HG03457 (cell line): ENCODE measurements at regions not wholly inside any gene's neighbourhood (a gene's known extent, or its start where the extent isn't known, plus 50 kb on each side); places are given as distances from the start of the nearest gene placed in this dataset.
"Not testable (repeated sequence)": the region's sequence is repeated elsewhere in the genome, so short reads cannot be mapped to it uniquely, and the experiment has no call there.

ENCODE experiments used
- ATAC-seq: cut with Tn5 transposase; IDR thresholded peaks from one replicate; pipeline ENCODE4 v1.9.1; 2021; ENCODE audit warnings: moderate number of reproducible peaks; ENCODE audit not compliant: unreplicated experiment

DNA sequence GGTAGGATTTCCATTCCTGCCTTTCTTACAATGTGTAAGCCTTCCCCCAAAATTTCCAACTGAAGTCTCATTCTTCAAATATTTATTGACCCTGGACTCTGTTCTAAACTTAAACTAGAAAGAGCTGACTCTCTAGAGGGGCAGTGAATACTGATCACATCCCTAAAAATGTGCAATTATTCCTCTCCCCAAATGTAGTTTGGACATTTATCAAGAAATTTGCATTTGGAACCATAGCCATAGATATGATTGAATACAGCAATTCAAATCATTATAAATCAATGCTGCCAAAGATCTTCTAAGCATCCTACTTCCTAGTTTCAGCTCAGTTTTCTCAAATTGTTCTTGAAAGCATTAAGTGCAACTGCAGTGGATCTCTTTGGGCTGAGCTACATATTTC is 525.7 kb downstream of the RAB28 start:
- ATAC-seq, result no peak

DNA sequence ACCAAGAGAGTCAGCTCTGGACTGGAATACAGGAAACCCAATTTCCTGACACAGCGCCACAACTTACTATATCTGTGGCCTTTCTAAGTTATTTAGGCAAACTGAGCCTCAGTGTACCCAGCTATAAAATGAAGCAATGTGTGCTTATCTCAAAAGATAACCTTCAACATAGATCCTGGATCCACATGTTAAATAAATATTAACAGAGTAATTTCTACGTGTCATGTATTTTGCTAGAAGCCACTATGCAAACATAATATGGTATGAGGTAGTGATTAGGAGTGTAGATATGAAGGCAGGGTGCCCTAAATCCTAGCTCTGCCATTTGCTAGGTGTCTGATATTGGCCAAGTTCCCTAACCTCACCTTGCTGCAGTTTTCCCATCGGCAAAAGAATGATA is 527.0 kb downstream of the RAB28 start:
- no peak for ATAC-seq

- no peak for ATAC-seq
Observed at GRCh38 chr4:12956026-12956425, 528.1 kb downstream of the RAB28 start.

DNA sequence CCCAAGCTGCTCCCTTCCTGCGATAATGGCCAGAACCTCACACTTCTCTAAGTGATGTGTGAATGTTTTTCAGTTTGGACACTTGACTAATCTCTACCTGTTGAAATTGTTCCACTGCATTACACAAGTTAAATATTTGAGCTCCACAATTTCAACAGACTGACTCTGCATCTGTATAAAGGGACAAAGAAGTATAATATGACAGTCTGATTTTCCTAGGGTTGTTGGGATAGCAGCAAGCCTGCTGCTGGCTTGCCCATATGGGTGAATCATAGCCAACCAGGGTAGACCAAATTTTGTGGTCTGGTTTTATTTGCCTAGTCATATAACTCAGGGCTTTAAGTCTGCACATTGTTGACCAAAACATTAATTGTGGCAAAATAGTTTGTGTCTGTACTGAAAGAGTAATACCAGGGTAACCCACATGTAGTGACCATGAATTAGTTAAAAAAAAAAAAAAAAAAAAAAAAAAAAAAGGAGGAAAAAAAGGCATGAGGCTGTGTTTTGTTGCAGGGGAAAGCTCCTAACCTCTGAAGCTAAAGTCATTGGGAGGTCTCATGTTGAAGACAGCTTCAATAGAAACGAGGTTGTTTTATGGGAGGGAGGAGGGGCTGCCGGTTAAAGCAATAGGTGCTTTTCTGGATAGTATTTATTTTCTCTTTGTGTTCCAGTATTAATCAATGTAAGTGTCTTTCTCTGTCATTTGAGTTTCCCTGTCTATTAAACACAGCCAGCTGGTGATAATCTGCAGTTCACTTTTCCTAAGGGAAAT is 534.2 kb downstream of the RAB28 start:
- ATAC-seq, result no peak

GRCh38 chr4:12943069-12943468 is 541.1 kb downstream of the RAB28 start:
- ATAC-seq, result no peak

DNA sequence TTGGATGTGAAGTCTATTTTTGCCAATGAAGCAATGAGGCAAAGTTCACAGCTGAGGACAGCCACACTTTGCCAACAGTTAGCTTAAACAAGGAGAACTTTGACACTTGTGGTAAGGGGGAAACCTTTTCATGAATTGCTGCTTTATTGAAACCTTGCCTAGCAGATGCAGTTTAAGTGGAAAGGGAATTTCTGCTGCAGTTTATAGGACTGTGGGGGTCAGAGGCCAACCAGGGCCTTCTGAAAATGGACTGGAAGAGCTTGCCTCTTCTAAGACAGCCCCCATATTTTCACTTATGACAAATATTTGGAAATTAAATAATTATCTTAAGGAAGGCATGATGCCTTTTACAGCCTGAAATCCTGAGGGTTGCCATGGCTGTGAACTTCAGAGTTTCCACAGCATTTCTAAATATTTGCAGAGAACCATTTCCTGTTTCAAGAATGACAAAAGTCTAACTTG is 550.3 kb downstream of the RAB28 start:
- no peak for ATAC-seq

DNA sequence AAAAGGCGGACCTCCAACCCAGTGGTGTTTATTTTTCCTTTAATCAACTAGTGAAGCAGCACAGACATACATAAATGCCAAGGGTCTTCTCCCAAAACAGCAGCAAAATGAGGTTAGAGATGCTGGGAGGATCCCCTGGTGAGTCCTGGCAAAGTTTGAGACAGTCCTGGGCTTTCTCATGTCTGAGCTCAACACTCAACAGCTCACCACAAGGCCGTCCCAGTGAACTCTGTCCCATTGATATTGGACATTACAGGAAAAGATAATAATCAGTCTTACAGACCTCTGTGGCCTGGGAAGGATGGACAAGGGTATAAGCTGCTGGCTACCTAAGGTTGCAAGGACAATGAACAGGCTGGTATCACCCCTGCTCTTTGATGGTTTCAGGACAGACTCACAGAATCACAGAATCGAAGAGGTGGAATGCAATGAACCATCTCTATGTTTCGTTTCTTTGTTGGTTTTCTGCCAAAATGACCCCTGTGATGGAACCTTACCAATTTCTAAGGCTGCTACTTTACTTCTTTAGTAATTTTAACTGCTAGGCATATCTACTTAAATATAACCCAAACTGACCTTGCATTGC is 551.8 kb downstream of the RAB28 start:
- ATAC-seq, result no peak

DNA sequence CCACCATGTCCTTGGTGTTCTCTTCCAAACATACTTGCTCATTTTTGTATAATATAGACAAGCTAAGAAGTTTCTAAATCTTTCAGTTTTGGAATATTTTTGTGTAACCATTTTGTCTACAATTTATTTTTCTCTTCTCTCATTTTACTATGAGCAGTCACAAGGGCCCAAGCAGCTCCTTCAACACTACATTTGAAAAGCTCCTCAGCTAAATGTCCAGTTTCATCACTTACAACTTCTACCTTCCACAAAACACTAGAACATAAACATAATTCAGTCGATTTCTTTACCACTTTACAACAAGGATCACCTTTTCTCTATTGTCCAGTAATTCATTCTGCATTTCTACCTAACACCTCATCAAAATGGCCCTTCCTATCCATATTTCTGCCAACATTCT is 554.4 kb downstream of the RAB28 start:
- ATAC-seq, result no peak

DNA sequence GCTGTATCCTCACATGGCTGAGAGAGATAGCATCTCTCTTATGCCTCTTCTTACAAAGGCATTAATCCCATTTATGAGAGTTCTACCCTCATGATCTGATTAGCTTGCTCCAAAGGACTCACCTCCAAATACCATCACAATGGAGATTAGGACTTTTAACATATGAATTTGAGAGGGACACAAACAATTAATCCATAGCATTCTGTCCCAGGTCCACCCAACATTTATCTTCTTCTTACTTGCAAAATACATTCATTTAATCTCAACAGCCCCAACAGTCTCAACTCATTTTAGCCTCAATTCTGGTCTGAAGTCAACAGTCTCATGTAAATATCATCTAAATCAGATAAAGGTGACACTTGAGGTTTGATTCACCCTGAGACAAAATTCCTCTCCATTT is 555.4 kb downstream of the RAB28 start:
- no peak for ATAC-seq

DNA sequence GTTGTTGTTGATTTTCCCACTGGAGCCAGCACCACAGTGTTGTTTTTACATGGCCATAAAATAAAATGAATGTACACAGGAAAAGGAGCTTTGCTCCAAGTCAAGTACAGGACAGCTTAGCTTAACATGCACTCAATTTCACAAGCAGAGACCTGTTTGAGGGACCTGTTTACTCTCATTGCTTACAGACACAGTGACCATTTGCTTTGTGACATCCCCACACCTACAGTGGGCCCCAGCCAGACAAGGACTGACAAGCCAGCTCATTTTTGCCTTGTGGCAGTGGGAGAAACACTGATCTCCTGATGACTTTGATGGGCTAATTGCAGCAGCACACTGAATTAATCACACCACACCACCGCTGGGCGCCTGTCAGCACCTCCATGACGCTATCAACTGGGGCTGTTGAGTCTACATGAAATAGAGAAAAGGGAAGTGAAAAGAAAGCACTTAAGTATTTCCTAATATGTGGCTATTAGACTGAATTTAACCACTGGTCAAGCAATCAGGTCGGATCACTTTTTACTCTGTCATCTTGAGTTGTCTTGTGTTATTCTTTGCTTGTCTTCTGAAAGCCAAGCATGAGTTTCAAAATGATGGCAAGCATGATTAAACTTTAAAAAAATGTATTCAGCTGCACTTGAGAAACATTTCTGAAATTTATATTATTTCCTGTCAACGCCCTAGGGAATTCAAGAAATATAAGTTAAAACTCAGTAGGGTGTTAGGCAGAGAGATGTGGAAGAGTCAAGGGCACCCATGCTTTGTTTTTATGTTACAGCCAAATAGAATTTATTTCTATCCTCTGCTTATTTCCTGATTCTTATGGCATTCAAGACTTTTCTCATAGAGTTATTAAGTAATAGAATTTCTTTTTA is 557.7 kb downstream of the RAB28 start:
- no peak for ATAC-seq

DNA sequence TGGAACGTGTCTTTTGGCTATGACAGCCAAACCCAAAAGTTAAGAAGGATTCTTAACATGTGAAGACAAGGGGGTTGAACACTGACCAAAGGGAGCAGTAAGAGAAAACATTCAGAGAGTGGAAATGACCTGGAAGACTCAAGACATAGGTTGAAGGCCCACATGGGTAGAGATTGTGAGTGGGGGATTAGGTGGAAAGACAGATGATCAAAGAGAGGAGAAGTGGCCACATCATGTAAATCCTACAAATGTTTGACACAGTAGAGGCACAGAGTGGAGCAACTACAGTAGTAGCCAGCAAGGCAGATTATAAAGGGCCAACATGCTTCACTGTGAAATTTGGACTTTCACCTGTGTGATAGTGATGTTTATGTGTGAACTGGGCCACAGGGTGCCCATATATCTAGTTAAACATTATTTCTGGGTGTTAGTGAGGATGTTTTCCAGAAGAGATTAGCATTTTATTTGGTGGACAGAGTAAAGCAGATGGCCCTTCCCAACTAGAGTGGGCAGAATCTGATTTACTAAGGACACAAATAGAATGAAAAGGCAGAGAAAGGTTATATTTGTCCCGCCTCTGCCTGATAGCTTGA is 559.3 kb downstream of the RAB28 start:
- no peak for ATAC-seq

GRCh38 chr4:12924253-12924652 is 559.9 kb downstream of the RAB28 start:
- no peak for ATAC-seq

DNA sequence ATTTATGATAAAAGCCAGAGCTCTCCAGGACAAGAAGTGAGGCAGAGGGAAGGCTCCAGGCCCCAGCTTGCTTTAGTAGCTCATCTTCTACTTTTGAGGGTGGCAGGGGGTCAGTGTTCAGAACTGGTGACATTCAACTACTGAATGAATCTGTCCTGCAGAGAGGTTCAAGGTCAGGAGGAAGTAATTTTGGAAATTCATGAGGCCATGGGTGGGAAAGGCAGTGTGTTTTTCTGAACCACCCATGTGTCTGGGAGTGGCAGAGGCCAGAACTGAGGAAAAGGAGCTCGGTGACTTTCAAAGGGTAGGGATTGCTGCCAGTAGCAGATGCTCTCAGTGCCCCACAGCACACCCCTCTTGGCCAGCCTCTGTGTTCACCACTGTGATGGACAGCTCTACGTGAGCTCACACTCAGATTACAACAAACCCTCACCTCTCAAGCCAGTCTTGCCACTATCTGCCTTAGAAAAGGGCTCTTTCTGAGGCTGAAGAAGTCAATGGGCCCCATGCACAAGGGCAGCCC is 571.2 kb downstream of the RAB28 start:
- no peak for ATAC-seq

DNA sequence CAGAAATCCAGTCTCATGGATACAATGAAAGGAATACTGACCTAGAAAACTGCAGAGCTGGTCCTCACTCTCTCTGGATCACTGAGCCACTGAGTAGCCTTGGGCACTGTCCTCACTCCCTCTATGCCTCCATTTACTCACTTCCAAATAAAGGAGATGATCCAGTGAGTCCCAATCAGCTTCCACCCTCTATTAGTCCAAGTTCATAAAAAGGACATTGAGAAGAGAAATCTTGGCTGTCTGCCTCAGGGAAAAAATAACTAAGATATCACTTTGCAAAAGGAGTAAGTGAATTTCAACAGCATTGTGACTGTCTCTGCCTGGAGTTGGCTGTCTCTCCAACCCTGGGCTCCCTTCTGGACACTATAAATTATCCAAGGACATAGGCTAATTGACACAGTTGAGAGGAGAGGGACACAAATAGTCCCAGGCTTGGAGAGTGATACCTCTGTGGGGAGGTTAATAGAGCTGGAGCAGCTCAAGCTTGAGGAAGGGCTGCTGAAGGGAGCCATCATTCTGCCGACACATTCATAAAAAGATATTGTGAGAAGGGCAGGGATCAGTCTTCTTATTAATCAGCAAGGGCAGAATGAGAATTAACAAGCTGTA is 572.3 kb downstream of the RAB28 start:
- ATAC-seq, result no peak

DNA sequence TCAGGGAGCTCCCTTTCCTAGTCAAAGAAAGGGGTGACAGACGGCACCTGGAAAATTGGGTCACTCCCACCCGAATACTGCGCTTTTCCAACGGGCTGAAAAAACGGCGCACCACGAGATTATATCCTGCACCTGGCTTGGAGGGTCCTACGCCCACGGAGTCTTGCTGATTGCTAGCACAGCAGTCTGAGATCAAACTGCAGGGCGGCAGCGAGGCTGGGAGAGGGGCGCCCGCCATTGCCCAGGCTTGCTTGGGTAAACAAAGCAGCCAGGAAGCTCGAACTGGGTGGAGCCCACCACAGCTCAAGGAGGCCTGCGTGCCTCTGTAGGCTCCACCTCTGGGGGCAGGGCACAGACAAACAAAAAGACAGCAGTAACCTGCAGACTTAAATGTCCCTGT is 580.5 kb downstream of the RAB28 start:
- not testable (repeated sequence) for ATAC-seq

GRCh38 chr4:12902735-12903134 is 581.4 kb downstream of the RAB28 start:
- no peak for ATAC-seq

DNA sequence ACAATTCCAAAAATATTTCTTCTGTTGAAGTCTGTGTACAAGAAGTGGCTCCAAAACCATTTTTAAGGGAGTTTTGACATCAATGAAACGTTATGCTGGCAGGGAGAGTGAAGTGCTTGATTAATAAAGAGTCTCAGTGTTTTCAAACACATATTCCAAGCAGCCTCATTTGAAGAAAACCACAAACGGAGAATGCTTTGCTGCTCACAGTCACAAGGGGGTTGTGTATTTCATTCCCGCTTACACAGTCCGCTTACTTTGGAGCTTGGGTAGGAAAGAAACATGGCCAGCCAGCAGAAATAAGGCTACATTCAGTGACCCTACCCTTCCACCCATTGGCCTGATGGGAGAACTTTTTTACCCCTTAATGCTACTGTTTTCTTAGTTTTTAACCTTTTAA is 586.2 kb downstream of the RAB28 start:
- no peak for ATAC-seq

DNA sequence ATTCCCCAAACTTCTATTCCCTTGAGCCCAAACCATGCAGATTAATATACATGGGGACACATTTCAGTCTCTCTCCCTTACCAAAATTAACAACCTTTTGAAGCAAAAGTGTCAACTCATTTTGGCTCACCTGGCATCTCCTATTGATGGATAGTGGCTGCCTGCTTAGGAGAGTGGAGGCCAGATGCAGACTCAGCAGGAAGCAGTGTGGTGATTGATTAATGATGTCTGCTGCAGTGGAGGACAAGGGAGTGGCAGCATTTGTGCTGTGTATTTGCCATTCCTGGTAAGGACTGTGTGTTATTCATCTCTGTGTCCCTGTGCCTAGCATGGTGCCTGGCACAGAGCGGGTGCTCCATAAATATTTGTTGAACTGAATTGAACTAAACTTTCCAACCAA is 590.1 kb downstream of the RAB28 start:
- no peak for ATAC-seq

- ATAC-seq, result no peak
Observed at GRCh38 chr4:12889054-12889453, 595.1 kb downstream of the RAB28 start.

DNA sequence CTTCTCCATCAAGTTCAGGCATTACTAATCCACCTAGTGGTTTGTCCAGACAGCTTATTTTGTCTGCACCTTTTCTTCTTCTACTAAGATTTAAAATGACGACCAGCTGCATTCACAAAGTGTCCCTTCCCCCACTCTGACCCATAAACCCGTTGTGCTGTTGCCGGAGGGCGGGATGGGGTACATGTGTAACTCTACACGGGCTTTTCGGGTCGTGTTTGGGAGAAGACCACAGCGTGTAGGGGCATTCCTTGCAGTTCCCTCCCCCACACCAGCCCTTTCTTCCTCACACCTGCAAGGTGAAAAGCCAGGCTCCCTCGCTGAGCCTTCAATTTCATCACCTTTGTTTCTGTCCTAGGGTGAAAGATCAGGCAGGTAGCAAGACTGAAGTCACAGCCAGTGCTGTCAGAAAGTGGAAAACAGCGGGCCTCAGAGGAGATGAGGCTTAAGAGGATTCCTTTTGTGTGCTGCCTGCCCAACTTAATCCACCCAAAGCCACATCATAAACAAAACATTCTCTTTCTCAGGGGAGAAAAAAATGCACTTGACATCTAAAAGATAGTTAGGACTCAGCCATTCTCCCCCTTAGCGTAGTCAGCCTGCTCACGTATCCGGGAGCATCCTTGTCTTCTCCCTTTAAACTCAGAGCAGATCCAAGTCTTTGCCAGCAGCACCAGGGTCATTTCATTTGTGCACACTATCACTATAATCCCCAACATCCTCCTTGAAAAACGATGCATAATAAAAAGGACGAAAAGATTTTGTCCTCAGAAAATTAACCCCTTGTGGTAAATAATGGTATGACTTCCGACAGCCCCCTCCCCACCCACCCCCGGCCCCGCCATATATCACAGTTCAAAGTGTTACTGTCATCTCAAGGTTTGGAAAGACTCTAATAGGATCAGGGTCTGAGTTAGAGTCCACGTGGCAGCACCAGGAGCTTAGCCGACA is 599.0 kb downstream of the RAB28 start:
- no peak for ATAC-seq
